Neutrophil (primary cell): ENCODE measurements at regions not wholly inside any gene's neighbourhood (a gene's known extent, or its start where the extent isn't known, plus 50 kb on each side); places are given as distances from the start of the nearest gene placed in this dataset.

Experiments used
- H3K27ac ChIP-seq: fragments of 200-600 bp; sonication (generic); 2 replicates; pipeline ENCODE4 v1.5.1; 2016; ENCODE audit warnings: mild to moderate bottlenecking, moderate library complexity
- H3K27me3 ChIP-seq: fragments of 200-600 bp; sonication (generic); 2 replicates; pipeline ENCODE4 v1.6.0; 2016; ENCODE audit warnings: mild to moderate bottlenecking
- H3K36me3 ChIP-seq: fragments of 200-600 bp; sonication (generic); 2 replicates; pipeline ENCODE4 v1.5.1; 2017
- H3K4me1 ChIP-seq, 2 experiments: fragments of 200-600 bp in 1 of 2; sonication (generic) in 1 of 2; 1 replicate in 1 of 2; 2 replicates in 1 of 2; pipeline versions ENCODE4 v1.5.1 to v1.6.1; 2013 to 2016; ENCODE audit warnings: low read depth in 1 of 2, low read length in 1 of 2, mild to moderate bottlenecking in 1 of 2, moderate library complexity in 1 of 2; ENCODE audit not compliant: control insufficient read depth in 1 of 2, insufficient read depth in 1 of 2
- H3K4me3 ChIP-seq, 2 experiments: fragments of 200-600 bp in 1 of 2; sonication (generic) in 1 of 2; 1 replicate in 1 of 2; 2 replicates in 1 of 2; pipeline ENCODE4 v1.5.1; 2013 to 2016; ENCODE audit warnings: low read depth in 1 of 2, low read length in 1 of 2, mild to moderate bottlenecking in 1 of 2, moderate library complexity in 1 of 2
- H3K9me3 ChIP-seq: fragments of 200-600 bp; sonication (generic); 2 replicates; pipeline ENCODE4 v1.5.1; 2016
- CTCF ChIP-seq: fragments of 200-600 bp; sonication (generic); IDR thresholded peaks from 2 replicates; pipeline ENCODE4 v1.5.1; 2016; ENCODE audit warnings: antibody characterized with exemption

- no peaks in the 10 kb centered on the region for H3K36me3 ChIP-seq
- no peak for TF ChIP-seq CTCF
- no peaks in the 10 kb centered on the region for H3K27me3 ChIP-seq
- no peak overlapping the region for H3K4me3 ChIP-seq
- H3K9me3 ChIP-seq, result peaks cover 3% of the 10 kb centered on the region
- H3K27ac ChIP-seq, result no peak overlapping the region
- H3K4me1 ChIP-seq, result no peaks in the 10 kb centered on the region
Measured at GRCh38 chr3:104687362-104687761, 679.3 kb upstream of the ALCAM start.

- H3K27me3 ChIP-seq, result no peaks in the 10 kb centered on the region
- H3K9me3 ChIP-seq, result no peaks in the 10 kb centered on the region
- H3K27ac ChIP-seq, result no peak overlapping the region
- no peaks in the 10 kb centered on the region for H3K4me1 ChIP-seq
- H3K36me3 ChIP-seq, result no peaks in the 10 kb centered on the region
- TF ChIP-seq CTCF, result no peak
- H3K4me3 ChIP-seq, result no peak overlapping the region
Measured at GRCh38 chr3:104696470-104696869, 670.2 kb upstream of the ALCAM start.

GRCh38 chr3:104711406-104711805 is 655.3 kb upstream of the ALCAM start:
- no peaks in the 10 kb centered on the region for H3K27me3 ChIP-seq
- no peak overlapping the region for H3K27ac ChIP-seq
- H3K9me3 ChIP-seq, result no peaks in the 10 kb centered on the region
- no peaks in the 10 kb centered on the region for H3K4me1 ChIP-seq
- H3K36me3 ChIP-seq, result no peaks in the 10 kb centered on the region
- no peak for TF ChIP-seq CTCF
- no peak overlapping the region for H3K4me3 ChIP-seq

GRCh38 chr3:104715972-104716371 is 650.7 kb upstream of the ALCAM start:
- TF ChIP-seq CTCF, result no peak
- Histone ChIP-seq H3K27me3 (no peaks in the 10 kb centered on the region), H3K36me3 (no peaks in the 10 kb centered on the region), H3K4me1 (no peaks in the 10 kb centered on the region), H3K27ac (no peak overlapping the region), H3K9me3 (no peaks in the 10 kb centered on the region), H3K4me3 (no peak overlapping the region)

- Histone ChIP-seq H3K27ac (no peak overlapping the region), H3K4me3 (no peak overlapping the region)
- no peak for TF ChIP-seq CTCF
Measured at GRCh38 chr3:104717828-104718196, 648.9 kb upstream of the ALCAM start.

GRCh38 chr3:104723000-104723399 is 643.7 kb upstream of the ALCAM start:
- no peak overlapping the region for H3K4me3 ChIP-seq
- no peak overlapping the region for H3K27ac ChIP-seq
- H3K4me1 ChIP-seq, result no peaks in the 10 kb centered on the region
- H3K36me3 ChIP-seq, result no peaks in the 10 kb centered on the region
- H3K9me3 ChIP-seq, result no peaks in the 10 kb centered on the region
- TF ChIP-seq CTCF, result no peak
- H3K27me3 ChIP-seq, result no peaks in the 10 kb centered on the region

More at GRCh38 chr3:104717828-104718196, 648.9 kb upstream of the ALCAM start:
- Histone ChIP-seq H3K36me3 (no peaks in the 10 kb centered on the region), H3K9me3 (no peaks in the 10 kb centered on the region), H3K4me1 (no peaks in the 10 kb centered on the region), H3K27me3 (no peaks in the 10 kb centered on the region)
